Choroid plexus epithelial cell (primary cell): ENCODE measurements at regions not wholly inside any gene's neighbourhood (a gene's known extent, or its start where the extent isn't known, plus 50 kb on each side); places are given as distances from the start of the nearest gene placed in this dataset.

Source experiments
- DNase-seq: peaks from one replicate; pipeline ENCODE4 v3.0.0-alpha.2; 2010; ENCODE audit warnings: low read depth
- H3K4me3 ChIP-seq: 2 replicates; pipeline ENCODE4 v1.5.1; 2011; ENCODE audit warnings: low read depth, mild to moderate bottlenecking, control low read depth, low read length, moderate library complexity
- CTCF ChIP-seq: conservative IDR thresholded peaks from 2 replicates; pipeline ENCODE4 v1.5.1; 2011; ENCODE audit warnings: low read depth, mild to moderate bottlenecking, control low read depth, inconsistent platforms, low read length, moderate library complexity

- TF ChIP-seq CTCF: no peak
- peak; percentile 47 for DNase-seq
Measured at GRCh38 chr2:226447338-226448300, 352.0 kb downstream of the IRS1 start.

GRCh38 chr2:226446406-226447001 lies 353.1 kb downstream of the IRS1 start:
- no peak overlapping the region for H3K4me3 ChIP-seq
- TF ChIP-seq CTCF: no peak
- peak; percentile 82 for DNase-seq

More at GRCh38 chr2:226447338-226448300, 352.0 kb downstream of the IRS1 start:
- no peak overlapping the region for H3K4me3 ChIP-seq

DNA sequence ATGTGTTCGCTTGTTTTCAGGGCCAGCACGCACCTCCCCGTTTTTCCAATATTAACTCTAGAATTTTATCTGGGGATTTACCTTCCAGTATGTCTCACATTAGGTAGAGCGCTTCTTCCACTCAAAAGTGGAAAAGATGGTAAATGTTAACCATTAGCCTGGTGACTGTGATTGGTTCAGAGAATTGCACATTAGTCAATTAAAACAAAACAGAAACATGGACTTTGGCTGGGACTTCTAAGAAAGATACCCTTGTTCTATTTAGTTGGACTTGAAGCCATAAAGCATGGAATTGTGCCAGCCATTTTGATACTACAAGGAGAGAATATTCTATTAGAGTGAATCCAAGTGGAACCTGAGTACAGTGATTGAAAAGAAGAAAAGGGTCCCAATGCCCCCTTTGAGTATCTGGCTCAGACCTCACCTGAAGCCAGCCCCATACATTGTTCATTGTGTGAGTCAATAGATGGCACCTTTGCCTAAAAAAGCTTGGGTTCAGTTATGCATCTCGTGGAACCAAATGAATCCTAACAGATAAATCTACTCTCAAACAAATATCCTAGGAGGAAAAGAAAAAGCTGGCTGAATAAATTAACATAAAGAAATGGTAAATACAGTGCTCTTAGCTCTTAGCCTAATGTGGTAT lies 354.3 kb downstream of the IRS1 start:
- TF ChIP-seq CTCF: no peak
- no peak for DNase-seq
- no peak overlapping the region for H3K4me3 ChIP-seq

DNA sequence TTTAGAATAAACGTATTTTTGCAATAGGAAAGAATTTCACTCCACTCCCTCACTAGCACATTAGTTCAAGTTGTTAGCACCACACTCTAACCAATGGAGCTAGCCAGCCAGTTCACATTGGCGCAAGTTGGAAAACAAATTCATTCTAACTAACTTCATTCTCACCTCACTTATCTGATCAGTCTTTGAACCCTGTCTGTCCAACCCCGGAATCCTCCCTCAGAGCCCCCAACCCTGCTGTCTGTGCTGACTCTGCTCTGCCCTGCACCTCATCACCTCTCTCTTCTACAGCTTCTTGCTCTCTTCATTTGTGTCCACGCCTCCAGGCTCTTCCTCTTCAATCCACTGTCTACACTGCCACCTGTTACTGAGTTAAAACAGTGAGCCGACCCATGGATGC lies 356.5 kb downstream of the IRS1 start:
- H3K4me3 ChIP-seq: no peak overlapping the region
- no peak for DNase-seq
- TF ChIP-seq CTCF: no peak

DNA sequence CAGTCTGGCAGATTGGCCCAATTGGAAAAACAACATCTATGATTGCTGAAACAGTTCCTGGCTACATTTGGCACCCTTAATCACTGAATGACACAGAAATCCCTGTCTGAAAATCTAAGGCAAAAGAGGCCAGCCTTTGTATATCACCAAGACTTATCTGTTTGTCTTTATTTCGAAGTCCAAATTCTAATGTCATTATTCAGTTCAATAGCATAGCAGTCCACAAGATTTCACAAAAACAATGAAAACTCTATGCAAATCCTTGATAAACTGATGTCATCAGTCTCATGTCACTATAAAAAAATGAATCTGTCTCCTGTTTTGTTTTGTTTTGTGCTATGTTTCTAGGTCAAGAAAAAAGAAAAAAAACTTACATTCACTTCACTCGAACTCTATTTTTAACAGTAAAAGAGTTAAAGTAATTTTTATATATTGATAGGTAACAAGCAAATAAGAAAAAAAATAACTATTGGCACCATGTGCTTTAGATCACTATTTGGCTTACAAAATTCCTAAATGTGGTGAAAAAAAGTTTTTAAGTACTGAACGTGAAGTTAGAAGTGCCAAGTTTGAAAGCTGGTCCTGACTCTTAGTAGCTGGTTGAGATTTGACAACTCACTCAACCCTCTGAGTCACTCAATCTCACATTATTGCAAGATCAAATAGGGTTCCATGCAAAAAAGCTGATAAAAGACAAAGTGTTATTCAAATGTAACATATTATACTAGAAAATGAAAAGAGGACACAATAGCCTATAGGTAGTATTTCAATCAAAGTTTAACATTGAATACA lies 359.3 kb downstream of the IRS1 start:
- TF ChIP-seq CTCF: no peak
- H3K4me3 ChIP-seq: no peak overlapping the region
- no peak for DNase-seq

DNA sequence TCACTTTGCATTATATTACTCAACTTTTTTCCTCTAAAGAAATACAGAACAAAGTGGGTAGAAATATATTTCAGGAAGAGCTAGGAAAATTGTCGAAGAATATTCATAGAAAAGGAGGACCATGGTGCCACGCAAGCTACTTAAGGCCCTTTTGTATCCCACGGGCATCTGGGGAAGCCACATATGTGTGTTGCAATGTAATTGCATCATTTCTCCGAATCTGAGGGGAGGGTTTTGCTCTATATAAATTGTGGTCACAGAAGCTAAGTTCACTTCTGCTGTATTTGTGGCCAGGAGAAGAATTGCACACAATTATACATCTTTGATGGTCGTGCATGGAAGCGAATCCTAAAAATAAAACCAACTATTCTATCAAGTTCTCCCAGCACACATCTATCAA lies 360.3 kb downstream of the IRS1 start:
- peak; percentile 43 for DNase-seq
- TF ChIP-seq CTCF: no peak
- H3K4me3 ChIP-seq: no peak overlapping the region
